ENCODE measurements at regions not wholly inside any gene's neighbourhood (a gene's known extent, or its start where the extent isn't known, plus 50 kb on each side); places are given as distances from the start of the nearest gene placed in this dataset.

- no peaks in the 10 kb centered on the region; the same call in 1 of the 2 replicates for H3K9me3 ChIP-seq (ENCODE audit: control insufficient read depth, insufficient read depth, low read depth, low read length)
- no TSS peak for BruUV-seq (replicated peaks)
- POLR2A ChIA-PET: no interaction called here
Measured at GRCh38 chr1:207250431-207250830, 71.0 kb upstream of the CD55 start.

GRCh38 chr1:207251066-207251465, 70.4 kb upstream of the CD55 start:
- no peak for ATAC-seq
- Histone ChIP-seq H3K27ac (ENCODE audit: low read length) (no peak overlapping the region), H3K27me3 (ENCODE audit: control insufficient read depth, insufficient read depth, low read length) (no peaks in the 10 kb centered on the region), H3K4me3 (ENCODE audit: low read depth in 2 of 2, low read length in 2 of 2) (no peak overlapping the region), H3K9me3 (ENCODE audit: control insufficient read depth, insufficient read depth, low read depth, low read length) (no peaks in the 10 kb centered on the region; the same call in 1 of the 2 replicates), H3K4me1 (ENCODE audit: control insufficient read depth, insufficient read depth, low read length) (no peaks in the 10 kb centered on the region), H3K36me3 (ENCODE audit: control insufficient read depth, insufficient read depth, low read length) (no peaks in the 10 kb centered on the region)
- POLR2A ChIA-PET: no interaction called here
- TF ChIP-seq, protein P1, sequence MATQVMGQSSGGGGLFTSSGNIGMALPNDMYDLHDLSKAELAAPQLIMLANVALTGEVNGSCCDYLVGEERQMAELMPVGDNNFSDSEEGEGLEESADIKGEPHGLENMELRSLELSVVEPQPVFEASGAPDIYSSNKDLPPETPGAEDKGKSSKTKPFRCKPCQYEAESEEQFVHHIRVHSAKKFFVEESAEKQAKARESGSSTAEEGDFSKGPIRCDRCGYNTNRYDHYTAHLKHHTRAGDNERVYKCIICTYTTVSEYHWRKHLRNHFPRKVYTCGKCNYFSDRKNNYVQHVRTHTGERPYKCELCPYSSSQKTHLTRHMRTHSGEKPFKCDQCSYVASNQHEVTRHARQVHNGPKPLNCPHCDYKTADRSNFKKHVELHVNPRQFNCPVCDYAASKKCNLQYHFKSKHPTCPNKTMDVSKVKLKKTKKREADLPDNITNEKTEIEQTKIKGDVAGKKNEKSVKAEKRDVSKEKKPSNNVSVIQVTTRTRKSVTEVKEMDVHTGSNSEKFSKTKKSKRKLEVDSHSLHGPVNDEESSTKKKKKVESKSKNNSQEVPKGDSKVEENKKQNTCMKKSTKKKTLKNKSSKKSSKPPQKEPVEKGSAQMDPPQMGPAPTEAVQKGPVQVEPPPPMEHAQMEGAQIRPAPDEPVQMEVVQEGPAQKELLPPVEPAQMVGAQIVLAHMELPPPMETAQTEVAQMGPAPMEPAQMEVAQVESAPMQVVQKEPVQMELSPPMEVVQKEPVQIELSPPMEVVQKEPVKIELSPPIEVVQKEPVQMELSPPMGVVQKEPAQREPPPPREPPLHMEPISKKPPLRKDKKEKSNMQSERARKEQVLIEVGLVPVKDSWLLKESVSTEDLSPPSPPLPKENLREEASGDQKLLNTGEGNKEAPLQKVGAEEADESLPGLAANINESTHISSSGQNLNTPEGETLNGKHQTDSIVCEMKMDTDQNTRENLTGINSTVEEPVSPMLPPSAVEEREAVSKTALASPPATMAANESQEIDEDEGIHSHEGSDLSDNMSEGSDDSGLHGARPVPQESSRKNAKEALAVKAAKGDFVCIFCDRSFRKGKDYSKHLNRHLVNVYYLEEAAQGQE (IDR thresholded peaks at IDR 0.05; ENCODE audit: insufficient read depth in 1 of 2, low read depth in 2 of 2, low read length in 1 of 2): no peak
- TF ChIP-seq SIN3A (IDR thresholded peaks at IDR 0.05; ENCODE audit: borderline replicate concordance, insufficient read depth, low read depth, low read length): no peak
- TF ChIP-seq CTCF (IDR thresholded peaks at IDR 0.05): no peak
- no peak for TF ChIP-seq TCF7L2 (IDR thresholded peaks at IDR 0.05; ENCODE audit: low read depth, low read length)
- TF ChIP-seq POLR2AphosphoS5 (IDR thresholded peaks at IDR 0.05; ENCODE audit: low read depth, low read length): no peak
- no TSS peak for BruUV-seq (replicated peaks)
- no peak for DNase-seq (ENCODE audit: low read depth, low spot score)
- intact Hi-C loops (cut with micrococcal nuclease; ENCODE audit: unreplicated experiment) (no loop called here), in situ Hi-C loops (cut with HindIII; ENCODE audit: low pct_unique_long_range_greater_than_20kb, low sequenced_read_pairs) (no loop called here)
- CTCF ChIA-PET: no interaction called here

More at GRCh38 chr1:207250431-207250830, 71.0 kb upstream of the CD55 start:
- H3K27me3 ChIP-seq (ENCODE audit: control insufficient read depth, insufficient read depth, low read length): no peaks in the 10 kb centered on the region
- in situ Hi-C loops (cut with HindIII; ENCODE audit: low pct_unique_long_range_greater_than_20kb, low sequenced_read_pairs) (no loop called here), intact Hi-C loops (cut with micrococcal nuclease; ENCODE audit: unreplicated experiment) (no loop called here)
- DNase-seq (ENCODE audit: low read depth, low spot score) (no peak), ATAC-seq (no peak)
- no peak overlapping the region for H3K27ac ChIP-seq (ENCODE audit: low read length)
- H3K4me1 ChIP-seq (ENCODE audit: control insufficient read depth, insufficient read depth, low read length): no peaks in the 10 kb centered on the region
- TF ChIP-seq SIN3A (IDR thresholded peaks at IDR 0.05; ENCODE audit: borderline replicate concordance, insufficient read depth, low read depth, low read length) (no peak), TCF7L2 (IDR thresholded peaks at IDR 0.05; ENCODE audit: low read depth, low read length) (no peak), POLR2AphosphoS5 (IDR thresholded peaks at IDR 0.05; ENCODE audit: low read depth, low read length) (no peak), CTCF (IDR thresholded peaks at IDR 0.05) (no peak)
- TF ChIP-seq, protein P1 (IDR thresholded peaks at IDR 0.05; ENCODE audit: insufficient read depth in 1 of 2, low read depth in 2 of 2, low read length in 1 of 2): no peak
- no peak overlapping the region for H3K4me3 ChIP-seq (ENCODE audit: low read depth in 2 of 2, low read length in 2 of 2)
- CTCF ChIA-PET: no interaction called here
- H3K36me3 ChIP-seq (ENCODE audit: control insufficient read depth, insufficient read depth, low read length): no peaks in the 10 kb centered on the region

Measured in Panc1 (cell line).